ENCODE measurements at regions not wholly inside any gene's neighbourhood (a gene's known extent, or its start where the extent isn't known, plus 50 kb on each side); places are given as distances from the start of the nearest gene placed in this dataset.

DNA sequence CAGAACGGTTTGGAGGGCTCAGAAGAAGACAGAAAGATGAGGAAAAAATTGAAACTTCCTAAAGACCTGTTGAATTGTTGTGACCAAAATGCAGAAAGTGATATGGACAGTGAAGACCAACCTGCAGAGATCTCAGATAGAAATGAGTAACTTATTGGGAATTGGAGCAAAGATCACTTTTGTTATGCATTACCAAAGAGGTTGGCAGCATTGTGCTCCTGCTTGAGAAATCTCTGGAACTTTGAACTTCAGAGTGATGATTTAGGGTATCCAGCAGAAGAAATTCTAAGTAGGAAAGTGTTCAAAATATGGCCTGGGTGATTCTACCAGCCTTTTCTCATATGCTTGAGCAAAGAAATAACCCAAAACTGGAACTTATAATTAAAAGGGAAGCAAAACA, 136.0 kb downstream of the GJA1 start:
- in situ Hi-C loops (cut with MboI): no loop called here
- no peaks in the 10 kb centered on the region for H3K36me3 ChIP-seq (ENCODE audit: low read depth)
- H3K4me1 ChIP-seq (ENCODE audit: insufficient read depth): peaks cover 10% of the 10 kb centered on the region
- H3K27me3 ChIP-seq (replicated peaks; ENCODE audit: insufficient read depth): no peaks in the 10 kb centered on the region
- no peak overlapping the region for H3K4me2 ChIP-seq (ENCODE audit: unreplicated experiment)
- H3K9me3 ChIP-seq (ENCODE audit: low read depth): no peaks in the 10 kb centered on the region
- DNase-seq: no peak
- no peak overlapping the region for H3K9ac ChIP-seq
- peaks cover 8% of the 10 kb centered on the region; the same call in 1 of the 2 replicates for H3F3A ChIP-seq (ENCODE audit: insufficient read depth)
- 30 to 55% methylated on average over 1 of the region's 1 CpG for WGBS, 2 experiments (ENCODE audit: low coverage in 1 of 2, low lambda C conversion rate in 2 of 2, missing lambda C conversion rate in 2 of 2)
- no peaks in the 10 kb centered on the region for H3K79me2 ChIP-seq (ENCODE audit: insufficient read depth)
- H3K9me2 ChIP-seq (ENCODE audit: insufficient read depth): no peaks in the 10 kb centered on the region
- no peak overlapping the region for H3K27ac ChIP-seq
- no peak overlapping the region for H3K4me3 ChIP-seq
- H2AFZ ChIP-seq: no peak overlapping the region
- TF ChIP-seq EZH2phosphoT487 (IDR thresholded peaks at IDR 0.05; ENCODE audit: insufficient read depth, low read depth) (no peak), EZH2 (IDR thresholded peaks at IDR 0.05; ENCODE audit: insufficient read depth, poor library complexity, severe bottlenecking) (no peak)
- no peaks in the 10 kb centered on the region for H4K20me1 ChIP-seq (ENCODE audit: insufficient read depth)

- Histone ChIP-seq H3K27me3 (replicated peaks; ENCODE audit: insufficient read depth) (no peaks in the 10 kb centered on the region), H3K79me2 (ENCODE audit: insufficient read depth) (no peaks in the 10 kb centered on the region), H3K4me2 (ENCODE audit: unreplicated experiment) (peak overlapping the region; percentile 58), H3K4me1 (ENCODE audit: insufficient read depth) (peaks cover 10% of the 10 kb centered on the region), H2AFZ (peak overlapping the region; percentile 56), H3F3A (ENCODE audit: insufficient read depth) (peaks cover 8% of the 10 kb centered on the region; the same call in 1 of the 2 replicates), H4K20me1 (ENCODE audit: insufficient read depth) (no peaks in the 10 kb centered on the region), H3K27ac (peak overlapping the region; percentile 18; the same call in 1 of the 2 replicates), H3K4me3 (no peak overlapping the region), H3K9me3 (ENCODE audit: low read depth) (no peaks in the 10 kb centered on the region), H3K36me3 (ENCODE audit: low read depth) (no peaks in the 10 kb centered on the region), H3K9me2 (ENCODE audit: insufficient read depth) (no peaks in the 10 kb centered on the region), H3K9ac (no peak overlapping the region)
- in situ Hi-C loops (cut with MboI): no loop called here
- TF ChIP-seq EZH2phosphoT487 (IDR thresholded peaks at IDR 0.05; ENCODE audit: insufficient read depth, low read depth) (no peak), EZH2 (IDR thresholded peaks at IDR 0.05; ENCODE audit: insufficient read depth, poor library complexity, severe bottlenecking) (no peak)
- DNase-seq: peak; percentile 29
Observed at GRCh38 chr6:121573481-121573880, 138.0 kb downstream of the GJA1 start.

DNA sequence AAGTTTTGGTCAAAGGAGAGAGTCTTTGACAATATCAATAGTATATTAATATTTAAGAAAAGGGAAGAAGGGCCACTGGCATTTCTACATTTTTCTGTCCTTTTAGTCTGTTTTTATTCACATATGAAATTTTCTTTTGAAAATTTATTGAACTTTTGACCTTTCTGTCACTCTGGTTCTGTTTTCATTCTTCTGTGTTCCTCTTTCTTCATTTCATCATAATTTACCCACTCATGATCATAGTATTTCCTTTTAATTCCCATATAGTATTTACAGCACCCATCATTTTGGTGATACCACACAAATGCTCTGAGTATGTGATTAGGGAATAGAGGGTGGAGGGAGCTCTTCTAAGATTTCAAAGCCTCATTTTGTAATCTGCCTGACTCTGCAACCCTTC, 142.8 kb downstream of the GJA1 start:
- no peak overlapping the region for H3K27ac ChIP-seq
- H3K79me2 ChIP-seq (ENCODE audit: insufficient read depth): no peaks in the 10 kb centered on the region
- peaks cover 4% of the 10 kb centered on the region; the same call in 1 of the 2 replicates for H3F3A ChIP-seq (ENCODE audit: insufficient read depth)
- no peak overlapping the region for H3K4me3 ChIP-seq
- H3K9me3 ChIP-seq (ENCODE audit: low read depth): no peaks in the 10 kb centered on the region
- no peak for DNase-seq
- no peaks in the 10 kb centered on the region for H3K9me2 ChIP-seq (ENCODE audit: insufficient read depth)
- H3K9ac ChIP-seq: no peak overlapping the region
- TF ChIP-seq EZH2phosphoT487 (IDR thresholded peaks at IDR 0.05; ENCODE audit: insufficient read depth, low read depth) (no peak), EZH2 (IDR thresholded peaks at IDR 0.05; ENCODE audit: insufficient read depth, poor library complexity, severe bottlenecking) (no peak)
- H3K4me1 ChIP-seq (ENCODE audit: insufficient read depth): peaks cover 7% of the 10 kb centered on the region
- H2AFZ ChIP-seq: no peak overlapping the region
- no peaks in the 10 kb centered on the region for H3K27me3 ChIP-seq (replicated peaks; ENCODE audit: insufficient read depth)
- H3K4me2 ChIP-seq (ENCODE audit: unreplicated experiment): no peak overlapping the region
- in situ Hi-C loops (cut with MboI): no loop called here
- H4K20me1 ChIP-seq (ENCODE audit: insufficient read depth): no peaks in the 10 kb centered on the region
- H3K36me3 ChIP-seq (ENCODE audit: low read depth): no peaks in the 10 kb centered on the region

DNA sequence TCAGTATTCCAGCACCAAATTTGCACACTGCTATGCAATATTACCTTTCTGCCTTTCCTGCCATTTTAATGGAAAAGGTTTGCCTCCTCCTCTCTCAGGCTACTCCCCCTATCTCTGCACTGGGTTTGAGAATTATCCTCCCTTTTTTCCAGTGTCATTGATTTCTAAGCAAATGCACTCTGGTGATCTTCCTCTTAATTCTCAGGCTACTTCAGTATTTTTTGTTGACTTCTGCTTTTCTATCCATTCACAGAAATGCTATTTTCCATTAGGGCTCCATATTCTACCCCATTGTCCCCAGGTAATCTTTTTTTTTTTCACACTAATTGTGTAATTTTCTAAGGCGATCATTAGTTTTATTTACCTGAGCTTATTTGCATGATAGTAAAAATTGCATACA, 144.0 kb downstream of the GJA1 start:
- Histone ChIP-seq H3K27me3 (replicated peaks; ENCODE audit: insufficient read depth) (no peaks in the 10 kb centered on the region), H3K36me3 (ENCODE audit: low read depth) (no peaks in the 10 kb centered on the region), H4K20me1 (ENCODE audit: insufficient read depth) (no peaks in the 10 kb centered on the region), H3K9me2 (ENCODE audit: insufficient read depth) (no peaks in the 10 kb centered on the region), H3K9ac (no peak overlapping the region), H3K4me3 (no peak overlapping the region), H3K27ac (no peak overlapping the region), H3K9me3 (ENCODE audit: low read depth) (no peaks in the 10 kb centered on the region), H3K4me2 (ENCODE audit: unreplicated experiment) (no peak overlapping the region), H3K4me1 (ENCODE audit: insufficient read depth) (peaks cover 7% of the 10 kb centered on the region; the same call in 1 of the 2 replicates), H2AFZ (no peak overlapping the region), H3F3A (ENCODE audit: insufficient read depth) (no peaks in the 10 kb centered on the region), H3K79me2 (ENCODE audit: insufficient read depth) (no peaks in the 10 kb centered on the region)
- no peak for DNase-seq
- 88 to 91% methylated on average over 1 of the region's 1 CpG for WGBS, 2 experiments (ENCODE audit: low coverage in 1 of 2, low lambda C conversion rate in 2 of 2, missing lambda C conversion rate in 2 of 2)
- TF ChIP-seq EZH2phosphoT487 (IDR thresholded peaks at IDR 0.05; ENCODE audit: insufficient read depth, low read depth) (no peak), EZH2 (IDR thresholded peaks at IDR 0.05; ENCODE audit: insufficient read depth, poor library complexity, severe bottlenecking) (no peak)
- in situ Hi-C loops (cut with MboI): no loop called here

GRCh38 chr6:121581327-121581726, 145.9 kb downstream of the GJA1 start:
- no peaks in the 10 kb centered on the region for H3K9me3 ChIP-seq (ENCODE audit: low read depth)
- H2AFZ ChIP-seq: no peak overlapping the region
- no peak overlapping the region for H3K9ac ChIP-seq
- no peaks in the 10 kb centered on the region for H4K20me1 ChIP-seq (ENCODE audit: insufficient read depth)
- no peaks in the 10 kb centered on the region for H3F3A ChIP-seq (ENCODE audit: insufficient read depth)
- no peak overlapping the region for H3K4me3 ChIP-seq
- 73% methylated on average over 2 of the region's 2 CpGs for WGBS, 2 experiments (ENCODE audit: low coverage in 1 of 2, low lambda C conversion rate in 2 of 2, missing lambda C conversion rate in 2 of 2)
- no peak overlapping the region for H3K27ac ChIP-seq
- no peak overlapping the region for H3K4me2 ChIP-seq (ENCODE audit: unreplicated experiment)
- no peak for TF ChIP-seq EZH2phosphoT487 (IDR thresholded peaks at IDR 0.05; ENCODE audit: insufficient read depth, low read depth)
- TF ChIP-seq EZH2 (IDR thresholded peaks at IDR 0.05; ENCODE audit: insufficient read depth, poor library complexity, severe bottlenecking): no peak
- no peaks in the 10 kb centered on the region for H3K27me3 ChIP-seq (replicated peaks; ENCODE audit: insufficient read depth)
- peaks cover 15% of the 10 kb centered on the region for H3K4me1 ChIP-seq (ENCODE audit: insufficient read depth)
- H3K9me2 ChIP-seq (ENCODE audit: insufficient read depth): no peaks in the 10 kb centered on the region
- no peaks in the 10 kb centered on the region for H3K79me2 ChIP-seq (ENCODE audit: insufficient read depth)
- H3K36me3 ChIP-seq (ENCODE audit: low read depth): no peaks in the 10 kb centered on the region
- no peak for DNase-seq
- in situ Hi-C loops (cut with MboI): no loop called here
